NCI-H446 (cell line): ENCODE measurements at regions not wholly inside any gene's neighbourhood (a gene's known extent, or its start where the extent isn't known, plus 50 kb on each side); places are given as distances from the start of the nearest gene placed in this dataset.

Experiments
- DNase-seq, 2 experiments: peaks; one replicate each; lab custom pipeline; 2025; lab: John Stamatoyannopoulos, UW

DNA sequence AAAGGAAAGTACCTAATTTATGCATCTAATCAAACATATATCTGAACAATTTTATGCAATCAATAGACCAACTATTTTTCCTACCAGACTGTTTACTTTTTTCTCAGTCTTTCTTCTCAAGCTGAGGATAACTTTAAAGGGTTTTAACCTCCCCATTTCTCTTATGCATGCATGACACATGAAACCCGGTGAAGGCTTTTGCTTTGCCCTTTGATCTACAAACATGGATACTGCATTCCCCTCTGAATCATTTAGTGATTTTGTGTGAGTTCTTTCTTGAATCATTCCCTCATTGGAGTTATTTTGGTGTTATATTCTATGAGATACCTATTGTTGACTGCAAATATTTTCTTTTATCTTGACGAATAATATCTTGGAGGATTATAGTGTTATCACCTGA is 931.9 kb upstream of the CNTNAP5 start:
- no peak for DNase-seq

DNA sequence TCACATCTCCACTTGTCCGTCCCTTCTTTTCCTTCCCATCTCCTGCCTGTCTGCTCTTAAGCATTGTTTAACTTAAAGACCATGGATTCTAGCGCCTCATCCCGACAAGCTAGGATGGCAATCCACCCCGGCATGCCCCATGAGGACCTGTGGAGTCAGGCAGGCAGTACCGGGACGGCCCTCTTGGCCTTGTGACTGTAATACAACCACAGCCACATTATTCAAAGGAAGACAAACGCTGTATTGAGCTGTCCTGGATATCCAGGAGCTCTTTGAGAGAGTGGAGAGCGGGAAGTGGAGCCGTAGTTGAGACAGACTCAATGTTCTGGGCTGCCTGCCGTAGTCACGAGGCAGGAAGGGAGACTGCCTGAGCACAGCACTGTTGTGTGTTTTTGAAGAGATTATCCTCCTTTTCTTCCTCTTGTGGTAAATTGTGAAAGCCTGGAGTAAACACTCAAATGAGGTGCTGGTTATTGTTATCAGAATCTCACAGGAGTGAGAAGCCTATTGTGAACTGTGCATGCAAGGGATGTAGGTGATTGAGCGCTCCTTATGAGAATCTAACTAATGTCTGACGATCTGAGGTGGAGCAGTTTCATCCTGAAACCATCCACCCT is 929.8 kb upstream of the CNTNAP5 start:
- no peak for DNase-seq

DNA sequence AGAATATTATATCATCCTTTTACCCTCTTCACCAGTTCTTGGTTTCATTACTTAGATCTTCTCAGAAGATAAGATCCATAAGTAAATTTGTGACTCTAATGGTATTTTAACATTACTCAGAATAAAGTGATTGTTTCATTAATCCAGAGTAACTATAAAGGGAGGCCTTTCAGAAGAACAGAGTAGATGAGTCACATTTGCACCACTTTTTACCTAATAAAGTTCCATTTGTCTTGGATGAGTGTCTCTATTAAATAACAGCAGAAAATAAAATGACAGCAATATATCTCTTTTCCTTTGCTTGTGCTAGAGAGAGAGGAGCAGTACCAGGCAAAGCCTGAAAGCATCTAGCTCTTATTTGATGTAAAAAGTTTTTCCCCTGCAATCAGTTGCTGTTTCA is 926.5 kb upstream of the CNTNAP5 start:
- DNase-seq: no peak

- DNase-seq: no peak
These were observed 923.7 kb upstream of the CNTNAP5 start for GRCh38 chr2:123101434-123101833.

DNA sequence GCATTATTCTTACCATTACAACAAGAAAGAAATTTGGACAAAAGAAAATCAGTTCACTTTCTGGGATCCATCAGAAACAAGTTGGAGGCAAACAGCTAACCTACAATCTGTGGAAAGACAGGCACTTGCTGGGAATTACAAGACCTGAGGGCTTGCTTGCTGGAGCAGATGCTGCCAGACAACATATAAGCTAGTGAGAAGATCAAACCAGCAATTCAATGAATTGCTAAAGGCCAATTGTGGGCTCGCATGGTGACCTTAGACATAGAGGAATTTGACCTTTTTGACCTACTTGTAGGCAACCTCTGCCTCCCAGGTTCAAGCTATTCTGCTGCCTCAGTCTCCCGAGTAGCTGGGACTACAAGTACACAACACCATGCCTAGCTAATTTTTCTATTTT is 921.2 kb upstream of the CNTNAP5 start:
- DNase-seq: no peak

GRCh38 chr2:123116595-123116994 is 908.5 kb upstream of the CNTNAP5 start:
- no peak for DNase-seq

DNA sequence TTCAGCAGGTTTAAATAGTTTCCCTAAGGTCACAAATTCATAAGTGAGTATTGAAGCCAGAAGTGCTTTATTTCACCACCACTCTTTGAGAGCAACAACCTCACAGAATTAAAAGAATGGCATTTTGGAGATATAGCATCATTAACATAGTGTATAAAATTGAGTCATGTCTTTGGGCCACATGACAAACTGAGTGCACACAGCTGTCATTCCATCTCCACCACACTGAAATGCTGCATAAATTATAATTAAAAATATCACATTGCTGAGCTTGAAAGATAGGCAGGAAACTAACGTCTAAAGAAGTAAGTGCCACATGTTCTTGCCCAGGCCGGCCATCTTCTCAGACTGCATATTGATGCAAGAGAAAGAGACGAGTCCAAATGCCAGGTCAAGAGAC is 897.9 kb upstream of the CNTNAP5 start:
- no peak for DNase-seq

- no peak for DNase-seq
These were observed 896.1 kb upstream of the CNTNAP5 start for GRCh38 chr2:123128951-123129350.

- no peak for DNase-seq
These were observed 888.7 kb upstream of the CNTNAP5 start for GRCh38 chr2:123136419-123136818.

GRCh38 chr2:123144082-123144481 is 881.0 kb upstream of the CNTNAP5 start:
- no peak for DNase-seq

- no peak for DNase-seq
These were observed 872.0 kb upstream of the CNTNAP5 start for GRCh38 chr2:123153041-123153440.

DNA sequence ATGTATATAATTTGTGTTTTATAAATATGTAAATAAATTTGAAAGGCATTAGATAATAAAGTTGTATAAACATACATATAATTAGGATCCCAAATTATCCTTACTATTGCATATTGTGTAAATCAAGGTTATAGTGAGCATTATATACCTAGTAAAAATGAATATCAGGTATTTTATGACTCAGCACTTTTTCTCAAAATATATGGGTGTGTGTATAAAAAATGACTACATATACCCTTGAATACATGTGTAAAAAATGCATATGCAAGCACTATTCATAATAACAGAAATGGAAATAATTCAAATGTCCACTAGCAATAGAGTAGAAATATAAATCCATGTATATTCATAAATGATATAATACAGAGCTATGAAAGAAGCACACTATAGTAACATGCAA is 870.9 kb upstream of the CNTNAP5 start:
- DNase-seq: no peak

DNA sequence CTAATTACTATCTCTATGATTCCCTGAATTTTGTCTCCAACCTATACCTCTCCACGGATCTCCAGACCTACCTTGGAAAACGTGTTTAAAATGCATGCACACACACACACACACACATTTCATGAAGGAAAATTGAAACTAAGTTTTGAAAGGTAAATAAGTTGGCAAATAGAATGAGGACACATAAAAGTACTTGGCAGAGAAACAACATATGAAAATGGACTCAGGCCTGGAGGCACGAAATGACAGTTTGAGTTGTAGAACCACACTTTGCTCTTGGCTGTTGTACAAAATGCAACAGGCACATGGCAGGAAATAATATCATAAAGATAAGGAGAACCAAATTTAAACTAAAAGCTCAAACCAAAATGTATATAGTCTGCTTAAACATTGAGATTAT is 868.1 kb upstream of the CNTNAP5 start:
- DNase-seq: no peak

DNA sequence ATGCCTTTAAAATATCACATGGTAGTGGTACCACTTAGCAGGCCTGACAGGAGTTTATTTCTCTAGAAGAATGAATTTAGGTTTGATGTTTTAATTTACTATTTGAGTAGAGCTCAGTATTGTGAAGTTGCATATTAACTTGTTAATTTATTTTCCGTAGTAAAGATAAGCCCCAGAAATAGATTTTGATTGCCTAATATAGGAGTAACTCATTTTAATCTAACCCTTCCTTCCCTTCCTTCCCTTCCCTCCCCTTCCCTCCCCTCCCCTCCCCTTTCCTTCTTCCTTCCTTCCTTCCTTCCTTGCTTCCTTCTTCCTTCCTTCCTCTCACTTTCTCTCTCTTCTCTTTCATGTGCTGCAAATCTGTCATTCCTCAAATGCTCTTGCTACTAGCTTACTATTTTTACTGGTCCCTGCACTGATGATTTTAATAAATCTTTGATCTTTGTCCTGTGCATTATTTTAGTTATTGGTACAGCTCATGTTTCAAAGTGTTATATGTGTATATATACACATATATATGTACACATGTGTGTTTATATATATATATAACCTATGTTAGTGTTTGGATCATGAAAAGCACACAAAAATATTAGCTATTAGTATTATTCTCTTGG is 862.6 kb upstream of the CNTNAP5 start:
- DNase-seq: no peak

DNA sequence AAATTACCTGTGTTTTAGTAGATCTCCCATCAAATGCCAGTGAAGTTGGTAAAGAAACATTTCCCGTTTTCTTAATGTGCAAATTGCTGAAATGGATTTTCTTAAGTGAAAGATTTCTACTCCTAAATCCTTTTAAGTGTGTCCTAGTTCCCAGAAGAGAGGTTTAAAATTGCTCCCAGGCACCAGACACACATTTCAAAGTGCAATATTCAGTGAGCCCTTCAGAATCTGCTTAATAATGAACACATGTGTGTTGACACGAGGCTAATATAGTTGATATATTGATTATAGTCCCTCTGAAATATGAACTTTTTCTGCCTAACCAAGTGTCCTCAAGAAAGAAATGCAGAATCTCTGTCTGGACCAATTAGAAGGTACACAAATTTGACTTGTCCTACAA is 861.7 kb upstream of the CNTNAP5 start:
- no peak for DNase-seq

DNA sequence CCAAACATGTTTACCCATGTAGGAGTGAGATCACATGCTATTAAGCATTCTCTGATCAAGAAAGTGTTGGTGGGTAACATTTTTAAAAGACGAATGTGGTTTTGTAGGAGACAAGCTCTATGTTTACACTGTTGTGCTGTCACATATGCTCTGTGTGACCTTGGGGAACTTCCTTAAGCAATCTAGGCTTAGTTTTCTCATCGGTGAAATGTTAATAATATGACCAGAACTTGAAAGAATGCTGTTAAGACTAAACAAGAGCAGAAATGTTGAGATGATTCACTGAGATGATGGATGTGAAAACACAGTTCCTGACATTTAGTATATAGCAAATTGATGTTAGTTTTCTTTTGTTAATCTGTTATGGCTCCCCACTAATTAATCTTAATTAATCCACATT is 860.9 kb upstream of the CNTNAP5 start:
- no peak for DNase-seq

GRCh38 chr2:123165616-123166015 is 859.5 kb upstream of the CNTNAP5 start:
- DNase-seq: no peak

- DNase-seq: no peak
These were observed 845.6 kb upstream of the CNTNAP5 start for GRCh38 chr2:123179526-123179925.

DNA sequence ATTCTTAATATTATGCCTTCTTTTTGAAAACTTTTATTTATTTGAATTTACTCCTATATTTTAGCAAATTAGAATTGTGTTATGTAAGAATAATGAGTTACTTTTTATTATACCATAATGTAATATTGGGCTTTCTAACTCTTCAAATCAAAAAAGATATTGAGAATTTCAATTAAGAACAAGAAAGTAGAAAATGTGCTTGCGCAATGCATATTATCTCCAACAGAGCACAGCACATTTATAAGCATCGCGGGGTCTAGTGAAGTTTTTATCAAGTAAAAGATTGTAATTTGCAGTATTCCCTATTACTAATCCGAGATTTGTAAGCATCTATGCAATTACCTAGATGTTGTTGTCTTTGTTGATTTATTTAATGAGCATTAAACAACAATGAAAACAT is 829.1 kb upstream of the CNTNAP5 start:
- no peak for DNase-seq

DNA sequence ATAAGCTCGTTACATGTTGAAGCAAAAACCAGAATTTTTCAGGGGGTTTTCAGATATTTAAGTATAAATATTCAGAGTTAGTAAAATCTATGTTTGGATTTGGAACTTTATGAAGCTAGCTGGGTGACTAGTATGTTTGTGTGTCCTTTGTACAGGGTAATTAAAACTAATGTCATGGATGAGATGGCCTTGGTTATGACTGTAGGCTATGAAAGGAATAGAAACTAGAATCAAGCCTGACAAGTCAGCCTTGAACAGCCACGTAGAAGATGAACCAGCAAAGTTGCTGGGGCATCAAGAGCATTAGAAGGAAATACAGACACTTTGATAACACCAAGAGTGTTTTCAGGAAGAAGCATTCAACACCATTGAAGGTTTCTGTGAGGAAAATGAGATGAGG is 825.1 kb upstream of the CNTNAP5 start:
- no peak for DNase-seq

DNA sequence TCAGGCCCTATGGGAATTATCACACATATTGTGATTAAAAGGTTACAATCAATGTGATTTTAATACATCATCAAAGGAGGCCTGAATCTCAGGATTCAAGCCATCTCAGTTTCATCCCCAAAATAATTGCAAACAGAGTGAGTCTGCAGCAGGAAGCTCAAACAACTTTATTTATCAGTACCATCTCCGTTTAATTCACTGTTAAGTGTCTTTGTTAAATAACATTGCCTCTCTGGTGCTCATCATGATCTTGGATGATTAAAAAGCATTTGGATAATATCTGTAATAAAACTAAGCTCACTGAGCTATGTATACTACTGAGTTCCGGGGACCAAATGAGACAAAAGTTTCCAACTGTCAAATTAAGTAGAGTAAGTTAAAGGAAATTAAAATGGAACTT is 817.8 kb upstream of the CNTNAP5 start:
- no peak for DNase-seq

DNA sequence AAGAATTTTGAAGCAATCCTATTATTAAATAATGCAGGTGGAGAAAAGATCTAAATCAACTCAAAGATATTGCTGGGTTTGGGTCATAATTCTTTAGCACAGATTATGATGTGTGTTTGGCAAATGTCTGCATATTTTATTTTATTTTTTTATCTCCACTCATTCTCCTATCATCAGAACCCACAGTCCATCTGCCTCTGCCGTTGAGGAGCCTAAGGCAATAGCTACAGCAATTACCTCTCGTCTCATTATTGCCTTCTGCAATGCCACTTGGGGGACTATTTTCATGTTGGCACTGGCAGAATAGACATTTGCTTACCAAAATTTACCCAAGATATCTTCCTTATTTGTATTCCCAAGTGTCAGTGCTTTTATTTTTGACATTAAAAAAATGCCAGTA is 815.9 kb upstream of the CNTNAP5 start:
- DNase-seq: no peak

GRCh38 chr2:123211181-123211580 is 813.9 kb upstream of the CNTNAP5 start:
- no peak for DNase-seq

- DNase-seq: no peak
These were observed 779.9 kb upstream of the CNTNAP5 start for GRCh38 chr2:123245156-123245555.
